Peyer's patch (tissue), 4 donors: ENCODE measurements at regions not wholly inside any gene's neighbourhood (a gene's known extent, or its start where the extent isn't known, plus 50 kb on each side); places are given as distances from the start of the nearest gene placed in this dataset.

ENCODE experiments used
- DNase-seq, 3 donors: peaks; one replicate each; pipeline ENCODE4 v3.0.0-alpha.2; 2017 to 2019
- H3K27ac ChIP-seq, 4 donors: fragments of 200-600 bp; sonication (generic); one replicate each; pipeline ENCODE4 v1.5.1; 2016 to 2019
- H3K27me3 ChIP-seq, 2 donors: fragments of 200-600 bp; sonication (generic); one replicate each; pipeline ENCODE4 v1.5.1; 2019
- H3K36me3 ChIP-seq, 3 donors: fragments of 200-600 bp; sonication (generic); one replicate each; pipeline ENCODE4 v1.5.1; 2016 to 2019
- H3K4me1 ChIP-seq, 4 donors: fragments of 200-600 bp; sonication (generic); one replicate each; pipeline ENCODE4 v1.5.1; 2016 to 2019
- H3K4me3 ChIP-seq, 4 donors: fragments of 200-600 bp; sonication (generic); 1 replicate in 3 of 4; 2 replicates in 1 of 4; pipeline ENCODE4 v1.5.1; 2016 to 2019; ENCODE audit warnings: mild to moderate bottlenecking in 1 of 4
- H3K9me3 ChIP-seq, 4 donors: fragments of 200-600 bp; sonication (generic); one replicate each; pipeline ENCODE4 v1.5.1; 2016 to 2019; ENCODE audit warnings: mild to moderate bottlenecking in 1 of 4
- POLR2A ChIP-seq, 2 donors: fragments of 450-650 bp; IDR thresholded peaks; one replicate each; pipeline ENCODE4 v1.5.1; 2017; ENCODE audit warnings: antibody characterized with exemption in 2 of 2, mild to moderate bottlenecking in 2 of 2, moderate library complexity in 2 of 2
- TF ChIP-seq, protein P1 (sequence below), 6 experiments: fragments of 450-650 bp in 4 of 6; fragments of 200-600 bp in 2 of 6; sonication (generic) in 1 of 6; IDR thresholded peaks; one replicate each; pipeline ENCODE4 v1.5.1; 2017 to 2019; ENCODE audit warnings: antibody characterized with exemption in 6 of 6, mild to moderate bottlenecking in 3 of 6, moderate library complexity in 1 of 6

- no peak overlapping the region for H3K27ac ChIP-seq
- H3K36me3 ChIP-seq: no peaks in the 10 kb centered on the region
- H3K27me3 ChIP-seq: no peaks in the 10 kb centered on the region
- no peak for DNase-seq
- no peaks in the 10 kb centered on the region for H3K4me1 ChIP-seq
- no peak for TF ChIP-seq POLR2A (IDR thresholded peaks at IDR 0.05)
- TF ChIP-seq, protein P1, sequence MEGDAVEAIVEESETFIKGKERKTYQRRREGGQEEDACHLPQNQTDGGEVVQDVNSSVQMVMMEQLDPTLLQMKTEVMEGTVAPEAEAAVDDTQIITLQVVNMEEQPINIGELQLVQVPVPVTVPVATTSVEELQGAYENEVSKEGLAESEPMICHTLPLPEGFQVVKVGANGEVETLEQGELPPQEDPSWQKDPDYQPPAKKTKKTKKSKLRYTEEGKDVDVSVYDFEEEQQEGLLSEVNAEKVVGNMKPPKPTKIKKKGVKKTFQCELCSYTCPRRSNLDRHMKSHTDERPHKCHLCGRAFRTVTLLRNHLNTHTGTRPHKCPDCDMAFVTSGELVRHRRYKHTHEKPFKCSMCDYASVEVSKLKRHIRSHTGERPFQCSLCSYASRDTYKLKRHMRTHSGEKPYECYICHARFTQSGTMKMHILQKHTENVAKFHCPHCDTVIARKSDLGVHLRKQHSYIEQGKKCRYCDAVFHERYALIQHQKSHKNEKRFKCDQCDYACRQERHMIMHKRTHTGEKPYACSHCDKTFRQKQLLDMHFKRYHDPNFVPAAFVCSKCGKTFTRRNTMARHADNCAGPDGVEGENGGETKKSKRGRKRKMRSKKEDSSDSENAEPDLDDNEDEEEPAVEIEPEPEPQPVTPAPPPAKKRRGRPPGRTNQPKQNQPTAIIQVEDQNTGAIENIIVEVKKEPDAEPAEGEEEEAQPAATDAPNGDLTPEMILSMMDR (IDR thresholded peaks at IDR 0.05): no peak
- H3K9me3 ChIP-seq: no peaks in the 10 kb centered on the region
- no peak overlapping the region for H3K4me3 ChIP-seq
Observed at GRCh38 chr12:47326190-47326589, 246.4 kb upstream of the AMIGO2 start.

- no peak for TF ChIP-seq POLR2A (IDR thresholded peaks at IDR 0.05)
- TF ChIP-seq, protein P1 (IDR thresholded peaks at IDR 0.05): no peak
- Histone ChIP-seq H3K9me3 (no peaks in the 10 kb centered on the region), H3K27ac (no peak overlapping the region), H3K4me3 (no peak overlapping the region), H3K36me3 (no peaks in the 10 kb centered on the region), H3K27me3 (no peaks in the 10 kb centered on the region), H3K4me1 (no peaks in the 10 kb centered on the region)
- no peak for DNase-seq
Observed at GRCh38 chr12:47323802-47324201, 244.0 kb upstream of the AMIGO2 start.

- Histone ChIP-seq H3K27me3 (no peaks in the 10 kb centered on the region), H3K4me3 (no peak overlapping the region), H3K4me1 (no peaks in the 10 kb centered on the region), H3K36me3 (no peaks in the 10 kb centered on the region), H3K9me3 (no peaks in the 10 kb centered on the region), H3K27ac (no peak overlapping the region)
- TF ChIP-seq POLR2A (IDR thresholded peaks at IDR 0.05): no peak
- TF ChIP-seq, protein P1 (IDR thresholded peaks at IDR 0.05): no peak
- no peak for DNase-seq
Observed at GRCh38 chr12:47321436-47321835, 241.7 kb upstream of the AMIGO2 start.

- no peaks in the 10 kb centered on the region for H3K36me3 ChIP-seq
- TF ChIP-seq, protein P1 (IDR thresholded peaks at IDR 0.05): no peak
- TF ChIP-seq POLR2A (IDR thresholded peaks at IDR 0.05): no peak
- no peaks in the 10 kb centered on the region for H3K4me1 ChIP-seq
- H3K27ac ChIP-seq: no peak overlapping the region
- H3K27me3 ChIP-seq: no peaks in the 10 kb centered on the region
- DNase-seq: no peak
- no peaks in the 10 kb centered on the region for H3K9me3 ChIP-seq
- no peak overlapping the region for H3K4me3 ChIP-seq
Observed at GRCh38 chr12:47319746-47320145, 240.0 kb upstream of the AMIGO2 start.

DNA sequence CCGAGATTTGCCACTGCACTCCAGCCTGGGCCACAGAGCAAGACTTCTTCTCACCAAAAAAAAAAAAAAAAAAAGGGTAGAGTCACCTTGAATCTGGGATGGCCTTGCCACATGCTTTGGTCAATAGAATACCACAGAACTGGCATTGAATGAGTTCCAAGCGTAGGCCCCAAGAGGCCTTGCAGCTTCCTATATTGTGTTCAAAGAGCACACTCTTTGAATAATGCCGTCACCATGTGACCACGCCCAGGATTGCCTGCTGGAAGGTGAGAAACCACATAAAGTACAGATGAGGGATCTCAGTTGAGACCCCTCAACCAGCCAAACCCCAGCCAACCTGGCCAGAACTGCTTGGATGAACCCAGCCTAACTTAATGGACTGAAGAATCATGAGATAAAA lies 239.2 kb upstream of the AMIGO2 start:
- H3K9me3 ChIP-seq: no peaks in the 10 kb centered on the region
- H3K27me3 ChIP-seq: no peaks in the 10 kb centered on the region
- TF ChIP-seq, protein P1 (IDR thresholded peaks at IDR 0.05): no peak
- no peak for TF ChIP-seq POLR2A (IDR thresholded peaks at IDR 0.05)
- no peak for DNase-seq
- no peaks in the 10 kb centered on the region for H3K36me3 ChIP-seq
- no peak overlapping the region for H3K27ac ChIP-seq
- no peak overlapping the region for H3K4me3 ChIP-seq
- H3K4me1 ChIP-seq: no peaks in the 10 kb centered on the region
